Vagina (tissue), 2 donors: ENCODE measurements at regions not wholly inside any gene's neighbourhood (a gene's known extent, or its start where the extent isn't known, plus 50 kb on each side); places are given as distances from the start of the nearest gene placed in this dataset.

Experiments
- DNase-seq, 2 donors: peaks; one replicate each; pipeline ENCODE4 v3.0.0-alpha.2; 2017; ENCODE audit errors: extremely low spot score in 2 of 2
- H3K27ac ChIP-seq: fragments of 200-600 bp; sonication (generic); one replicate; pipeline ENCODE4 v1.5.1; 2019
- H3K27me3 ChIP-seq: fragments of 200-600 bp; sonication (generic); one replicate; pipeline ENCODE4 v1.5.1; 2019
- H3K36me3 ChIP-seq, 2 donors: fragments of 200-600 bp; sonication (generic); one replicate each; pipeline ENCODE4 v1.5.1; 2017 to 2019
- H3K4me1 ChIP-seq: fragments of 200-600 bp; sonication (generic); one replicate; pipeline ENCODE4 v1.5.1; 2019
- H3K4me3 ChIP-seq, 2 donors: fragments of 200-600 bp; sonication (generic); 1 replicate in 1 of 2; 2 replicates in 1 of 2; pipeline ENCODE4 v1.5.1; 2016 to 2019
- H3K9me3 ChIP-seq: fragments of 200-600 bp; sonication (generic); one replicate; pipeline ENCODE4 v1.5.1; 2019
- POLR2A ChIP-seq, 2 donors: fragments of 450-650 bp; IDR thresholded peaks; one replicate each; pipeline ENCODE4 v1.6.1; 2017; ENCODE audit warnings: antibody characterized with exemption in 2 of 2, mild to moderate bottlenecking in 2 of 2, moderate library complexity in 2 of 2
- POLR2AphosphoS5 ChIP-seq, 2 donors: sonication (generic); formaldehyde crosslinking; IDR thresholded peaks; one replicate each; pipeline ENCODE4 v1.9.0; 2017; ENCODE audit warnings: antibody characterized with exemption in 2 of 2, mild to moderate bottlenecking in 2 of 2, low read depth in 1 of 2; ENCODE audit not compliant: insufficient read depth in 1 of 2
- intact Hi-C: fragments of 100-400 bp; cut with DNase I; formaldehyde crosslinking; loops from one replicate; pipeline ENCODE4 v1.15.1; 2023
- TF ChIP-seq, protein P1 (sequence below), 3 experiments: fragments of 450-650 bp in 2 of 3; fragments of 200-600 bp in 1 of 3; sonication (generic) in 1 of 3; IDR thresholded peaks; one replicate each; pipeline ENCODE4 v1.5.1; 2017 to 2019; ENCODE audit warnings: antibody characterized with exemption in 3 of 3, mild to moderate bottlenecking in 2 of 3, moderate library complexity in 2 of 3

DNA sequence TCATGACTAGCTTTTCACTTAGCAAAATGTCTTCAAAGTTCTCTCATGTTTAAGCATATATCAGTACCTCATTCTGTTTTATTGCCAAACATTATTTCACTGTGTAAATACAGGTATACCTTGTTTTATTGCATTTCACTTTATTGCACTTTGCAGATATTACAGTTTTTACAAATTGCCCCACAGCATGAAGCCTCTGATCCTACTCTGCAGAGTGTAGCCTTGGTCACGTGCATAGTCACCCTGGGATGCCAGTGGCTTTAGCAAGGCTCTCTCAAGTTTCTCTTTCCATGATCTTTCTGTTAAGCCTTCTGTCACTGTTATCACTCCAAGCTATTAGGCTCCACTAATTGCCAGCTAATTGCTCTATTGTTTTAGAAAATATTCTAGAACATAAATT lies 182.2 kb upstream of the GRIA1 start:
- DNase-seq: no peak
- Histone ChIP-seq H3K9me3 (no peaks in the 10 kb centered on the region), H3K36me3 (no peaks in the 10 kb centered on the region), H3K27me3 (no peaks in the 10 kb centered on the region), H3K27ac (no peak overlapping the region), H3K4me3 (no peak overlapping the region), H3K4me1 (no peaks in the 10 kb centered on the region)
- intact Hi-C loops: no loop called here
- TF ChIP-seq POLR2A (IDR thresholded peaks at IDR 0.05) (no peak), POLR2AphosphoS5 (IDR thresholded peaks at IDR 0.05; ENCODE audit: insufficient read depth in 1 of 2, low read depth in 1 of 2) (no peak)
- TF ChIP-seq, protein P1, sequence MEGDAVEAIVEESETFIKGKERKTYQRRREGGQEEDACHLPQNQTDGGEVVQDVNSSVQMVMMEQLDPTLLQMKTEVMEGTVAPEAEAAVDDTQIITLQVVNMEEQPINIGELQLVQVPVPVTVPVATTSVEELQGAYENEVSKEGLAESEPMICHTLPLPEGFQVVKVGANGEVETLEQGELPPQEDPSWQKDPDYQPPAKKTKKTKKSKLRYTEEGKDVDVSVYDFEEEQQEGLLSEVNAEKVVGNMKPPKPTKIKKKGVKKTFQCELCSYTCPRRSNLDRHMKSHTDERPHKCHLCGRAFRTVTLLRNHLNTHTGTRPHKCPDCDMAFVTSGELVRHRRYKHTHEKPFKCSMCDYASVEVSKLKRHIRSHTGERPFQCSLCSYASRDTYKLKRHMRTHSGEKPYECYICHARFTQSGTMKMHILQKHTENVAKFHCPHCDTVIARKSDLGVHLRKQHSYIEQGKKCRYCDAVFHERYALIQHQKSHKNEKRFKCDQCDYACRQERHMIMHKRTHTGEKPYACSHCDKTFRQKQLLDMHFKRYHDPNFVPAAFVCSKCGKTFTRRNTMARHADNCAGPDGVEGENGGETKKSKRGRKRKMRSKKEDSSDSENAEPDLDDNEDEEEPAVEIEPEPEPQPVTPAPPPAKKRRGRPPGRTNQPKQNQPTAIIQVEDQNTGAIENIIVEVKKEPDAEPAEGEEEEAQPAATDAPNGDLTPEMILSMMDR (IDR thresholded peaks at IDR 0.05): no peak

DNA sequence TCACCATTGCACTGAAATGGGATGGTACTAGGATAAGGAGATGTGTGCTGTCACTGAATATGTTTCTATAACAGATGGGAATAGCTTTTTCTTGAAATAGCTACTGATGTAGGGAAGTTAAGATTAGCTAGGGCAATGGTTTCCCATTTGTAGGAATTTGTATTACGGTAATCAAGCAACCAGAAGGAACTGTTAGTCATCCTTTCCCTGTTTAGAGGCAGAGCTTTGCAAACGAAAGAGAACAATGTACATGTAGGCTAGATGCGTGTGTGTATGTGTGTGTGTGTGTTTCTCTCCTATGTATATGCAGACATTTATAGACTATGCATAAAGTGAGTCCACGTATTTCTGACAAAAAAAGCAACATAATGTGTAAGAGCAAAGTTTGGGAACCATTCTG lies 171.9 kb upstream of the GRIA1 start:
- no peak for DNase-seq
- Histone ChIP-seq H3K9me3 (no peaks in the 10 kb centered on the region), H3K4me1 (no peaks in the 10 kb centered on the region), H3K4me3 (no peak overlapping the region), H3K27me3 (no peaks in the 10 kb centered on the region), H3K27ac (no peak overlapping the region), H3K36me3 (no peaks in the 10 kb centered on the region)
- TF ChIP-seq POLR2AphosphoS5 (IDR thresholded peaks at IDR 0.05; ENCODE audit: insufficient read depth in 1 of 2, low read depth in 1 of 2): no peak
- TF ChIP-seq, protein P1 (IDR thresholded peaks at IDR 0.05): no peak
- TF ChIP-seq POLR2A (IDR thresholded peaks at IDR 0.05): no peak
- intact Hi-C loops: no loop called here

DNA sequence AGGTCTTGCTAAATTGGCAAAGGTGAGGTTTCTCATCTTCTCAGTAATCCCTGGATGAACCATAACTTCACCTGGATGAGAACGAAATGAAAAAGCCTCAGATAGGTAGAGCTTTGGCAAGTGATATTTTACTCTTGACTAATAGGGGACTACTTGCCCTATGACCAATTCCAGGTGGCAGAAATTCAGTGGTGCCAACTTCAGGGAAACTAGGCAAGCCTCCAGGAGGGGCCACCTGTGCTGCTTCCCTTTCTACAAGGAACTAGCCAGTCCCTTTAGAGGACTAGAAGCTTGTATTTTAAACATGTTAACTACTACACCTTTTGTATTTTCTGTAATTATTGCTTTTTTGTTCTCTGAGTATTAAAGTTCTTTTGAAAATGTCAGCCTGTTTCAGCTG lies 169.0 kb upstream of the GRIA1 start:
- Histone ChIP-seq H3K4me3 (no peak overlapping the region), H3K36me3 (no peaks in the 10 kb centered on the region), H3K4me1 (no peaks in the 10 kb centered on the region), H3K27ac (no peak overlapping the region), H3K27me3 (no peaks in the 10 kb centered on the region), H3K9me3 (no peaks in the 10 kb centered on the region)
- TF ChIP-seq POLR2AphosphoS5 (IDR thresholded peaks at IDR 0.05; ENCODE audit: insufficient read depth in 1 of 2, low read depth in 1 of 2): no peak
- TF ChIP-seq POLR2A (IDR thresholded peaks at IDR 0.05): no peak
- TF ChIP-seq, protein P1 (IDR thresholded peaks at IDR 0.05): no peak
- no peak for DNase-seq
- intact Hi-C loops: no loop called here

DNA sequence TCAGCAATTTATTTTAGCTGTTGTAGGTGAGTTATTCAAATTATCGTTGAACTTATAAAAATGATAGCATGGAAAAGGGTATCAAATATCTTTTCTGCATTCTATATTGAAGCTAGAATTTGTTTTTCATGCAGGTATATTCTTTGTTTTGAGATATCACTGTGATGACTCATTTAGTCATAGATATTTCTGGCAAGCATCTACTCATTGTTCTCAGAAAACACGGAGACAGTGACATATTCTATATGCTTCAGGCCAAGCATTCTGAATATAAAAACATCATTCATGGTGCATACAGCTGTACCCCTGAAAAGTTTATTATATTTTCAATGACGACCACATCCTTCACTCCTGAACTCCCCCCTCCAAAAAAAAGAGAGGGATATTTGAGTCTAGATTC lies 150.3 kb upstream of the GRIA1 start:
- intact Hi-C loops: no loop called here
- H3K4me3 ChIP-seq: no peak overlapping the region
- H3K36me3 ChIP-seq: no peaks in the 10 kb centered on the region
- no peak for DNase-seq
- TF ChIP-seq POLR2AphosphoS5 (IDR thresholded peaks at IDR 0.05; ENCODE audit: insufficient read depth in 1 of 2, low read depth in 1 of 2): no peak
- no peak for TF ChIP-seq POLR2A (IDR thresholded peaks at IDR 0.05)
- TF ChIP-seq, protein P1 (IDR thresholded peaks at IDR 0.05): no peak
- no peaks in the 10 kb centered on the region for H3K9me3 ChIP-seq
- H3K27me3 ChIP-seq: no peaks in the 10 kb centered on the region
- no peak overlapping the region for H3K27ac ChIP-seq
- no peaks in the 10 kb centered on the region for H3K4me1 ChIP-seq

DNA sequence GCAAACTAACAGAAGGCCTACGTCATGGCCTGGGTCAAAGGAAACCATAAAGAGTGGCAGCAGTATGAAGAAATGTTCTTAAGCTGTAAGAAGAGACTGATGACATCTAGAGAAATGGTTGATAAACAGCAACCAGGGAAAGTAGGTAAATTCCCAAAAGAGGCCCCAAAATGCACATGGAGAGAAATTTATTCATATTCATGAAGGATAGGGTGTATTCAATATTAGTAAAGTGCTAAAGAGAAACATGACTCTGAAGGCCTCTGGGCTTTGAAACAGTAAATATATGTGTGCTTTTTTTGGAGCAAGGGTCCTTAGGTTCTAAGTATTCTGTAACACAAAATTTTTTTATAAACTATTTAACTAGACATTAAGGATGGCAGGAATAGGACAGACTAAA lies 149.7 kb upstream of the GRIA1 start:
- intact Hi-C loops: no loop called here
- no peak overlapping the region for H3K4me3 ChIP-seq
- no peaks in the 10 kb centered on the region for H3K27me3 ChIP-seq
- no peak overlapping the region for H3K27ac ChIP-seq
- H3K36me3 ChIP-seq: no peaks in the 10 kb centered on the region
- no peaks in the 10 kb centered on the region for H3K4me1 ChIP-seq
- no peaks in the 10 kb centered on the region for H3K9me3 ChIP-seq
- TF ChIP-seq POLR2AphosphoS5 (IDR thresholded peaks at IDR 0.05; ENCODE audit: insufficient read depth in 1 of 2, low read depth in 1 of 2): no peak
- TF ChIP-seq, protein P1 (IDR thresholded peaks at IDR 0.05): no peak
- no peak for TF ChIP-seq POLR2A (IDR thresholded peaks at IDR 0.05)
- no peak for DNase-seq
